Caco-2 (cell line): ENCODE measurements at regions not wholly inside any gene's neighbourhood (a gene's known extent, or its start where the extent isn't known, plus 50 kb on each side); places are given as distances from the start of the nearest gene placed in this dataset.

Experiments
- BruUV-seq: library from RNA; stranded (reverse); fragments of 400-500 nt; replicated peaks from 2 replicates; lab custom pipeline; 2021; lab: Mats Ljungman, UMichigan
- CTCF ChIA-PET: fragments of 300-600 bp; sonication (Branson Sonifier 250); formaldehyde crosslinking; loops from one replicate; lab custom pipeline; 2022; ENCODE audit warnings: antibody characterized with exemption; lab: Charles Lee
- POLR2A ChIA-PET: fragments of 300-600 bp; sonication (Branson Sonifier 250); formaldehyde crosslinking; loops from one replicate; lab custom pipeline; 2022; ENCODE audit warnings: antibody characterized with exemption; lab: Charles Lee
- DNase-seq, 2 experiments: peaks; one replicate each; pipeline versions ENCODE4 v3.0.0 to v3.0.0-alpha.2; 2020 to 2022
- H3K27me3 ChIP-seq: replicated peaks from 2 replicates; pipeline ENCODE4 v1.6.0; 2011; ENCODE audit warnings: low read length; ENCODE audit not compliant: control insufficient read depth, insufficient read depth
- H3K36me3 ChIP-seq: 2 replicates; pipeline ENCODE4 v1.5.1; 2011; ENCODE audit warnings: low read length; ENCODE audit not compliant: control insufficient read depth, insufficient read depth
- H3K4me1 ChIP-seq: fragments of 250-450 bp; sonication (Bioruptor Pico); 2 replicates; pipeline ENCODE4 v1.5.1; 2020; ENCODE audit warnings: mild to moderate bottlenecking
- H3K4me3 ChIP-seq: 2 replicates; pipeline ENCODE4 v1.5.1; 2011; ENCODE audit warnings: low read depth, mild to moderate bottlenecking, control low read depth, low read length
- H3K9me3 ChIP-seq: fragments of 250-450 bp; sonication (Bioruptor Pico); 2 replicates; pipeline ENCODE4 v1.5.1; 2020; ENCODE audit warnings: mild to moderate bottlenecking, moderate library complexity
- H3K27ac Mint-ChIP-seq: one replicate; pipeline ENCODE4 v1.8.0; 2022; ENCODE audit warnings: mixed read lengths; ENCODE audit not compliant: unreplicated experiment
- H3K27me3 Mint-ChIP-seq: one replicate; pipeline ENCODE4 v1.8.0; 2022; ENCODE audit warnings: mixed read lengths; ENCODE audit not compliant: insufficient read depth, unreplicated experiment
- H3K36me3 Mint-ChIP-seq: one replicate; pipeline ENCODE4 v1.8.0; 2022; ENCODE audit warnings: mild to moderate bottlenecking, mixed read lengths; ENCODE audit not compliant: insufficient read depth, unreplicated experiment
- H3K4me1 Mint-ChIP-seq: one replicate; pipeline ENCODE4 v1.8.0; 2022; ENCODE audit warnings: low read depth, mixed read lengths; ENCODE audit not compliant: unreplicated experiment
- H3K4me3 Mint-ChIP-seq: one replicate; pipeline ENCODE4 v1.8.0; 2022; ENCODE audit warnings: mild to moderate bottlenecking, moderate library complexity, mixed read lengths; ENCODE audit not compliant: unreplicated experiment
- H3K9me3 Mint-ChIP-seq: one replicate; pipeline ENCODE4 v1.8.0; 2022; ENCODE audit warnings: mixed read lengths; ENCODE audit not compliant: unreplicated experiment
- CTCF ChIP-seq, 2 experiments: fragments of 200-600 bp in 1 of 2; IDR thresholded peaks; 1 replicate in 1 of 2; 2 replicates in 1 of 2; pipeline versions ENCODE4 v1.5.1 to v1.8.0; 2011 to 2022; ENCODE audit warnings: antibody characterized with exemption in 1 of 2, control low read depth in 1 of 2, inconsistent platforms in 1 of 2, low read depth in 1 of 2, low read length in 1 of 2, mild to moderate bottlenecking in 1 of 2, moderate library complexity in 1 of 2; ENCODE audit not compliant: insufficient read depth in 1 of 2, severe bottlenecking in 1 of 2, unreplicated experiment in 1 of 2
- intact Hi-C: fragments of 100-400 bp; cut with micrococcal nuclease; formaldehyde crosslinking; loops from one replicate; pipeline ENCODE4 v1.10.0; 2022; ENCODE audit not compliant: unreplicated experiment

GRCh38 chr2:42965910-42966309 is 173.5 kb upstream of the HAAO start:
- TF ChIP-seq CTCF (IDR thresholded peaks at IDR 0.05; ENCODE audit: insufficient read depth in 1 of 2, low read depth in 1 of 2, low read length in 1 of 2, severe bottlenecking in 1 of 2, unreplicated experiment in 1 of 2), result no peak
- Histone ChIP-seq H3K4me3 (no peak overlapping the region), H3K36me3 (no peaks in the 10 kb centered on the region), H3K4me1 (no peaks in the 10 kb centered on the region), H3K9me3 (no peaks in the 10 kb centered on the region), H3K27me3 (no peaks in the 10 kb centered on the region)
- POLR2A ChIA-PET, result no interaction called here
- peaks cover 8% of the 10 kb centered on the region for H3K4me1 Mint-ChIP-seq
- H3K36me3 Mint-ChIP-seq, result no peaks in the 10 kb centered on the region
- no peak overlapping the region for H3K4me3 Mint-ChIP-seq
- BruUV-seq, result no TSS peak
- H3K27me3 Mint-ChIP-seq, result no peaks in the 10 kb centered on the region
- CTCF ChIA-PET, result interaction anchor here (0.5 to 0.6 kb wide), 2 partner anchors 84 to 135 kb away, joined by 3 read pairs; no protein-coding TSS in a partner anchor
- intact Hi-C loops, result no loop called here
- H3K27ac Mint-ChIP-seq, result no peak overlapping the region
- no peak for DNase-seq
- H3K9me3 Mint-ChIP-seq, result no peaks in the 10 kb centered on the region

- ChIA-PET CTCF (interaction anchor here (0.5 to 1.5 kb wide), 2 partner anchors 10 to 135 kb away, joined by 3 to 6 read pairs; no protein-coding TSS in a partner anchor), POLR2A (interaction anchor here (0.6 kb wide), 1 partner anchor 183 kb away, joined by 4 read pairs; no protein-coding TSS in a partner anchor)
- peaks cover 5% of the 10 kb centered on the region for H3K4me1 Mint-ChIP-seq
- DNase-seq, result no peak
- H3K9me3 Mint-ChIP-seq, result no peaks in the 10 kb centered on the region
- no peak overlapping the region for H3K27ac Mint-ChIP-seq
- H3K4me3 ChIP-seq, result no peak overlapping the region
- no peaks in the 10 kb centered on the region for H3K36me3 Mint-ChIP-seq
- BruUV-seq, result no TSS peak
- no peaks in the 10 kb centered on the region for H3K36me3 ChIP-seq
- no peaks in the 10 kb centered on the region for H3K27me3 Mint-ChIP-seq
- no peaks in the 10 kb centered on the region for H3K9me3 ChIP-seq
- no peaks in the 10 kb centered on the region for H3K4me1 ChIP-seq
- H3K4me3 Mint-ChIP-seq, result no peak overlapping the region
- H3K27me3 ChIP-seq, result no peaks in the 10 kb centered on the region
- intact Hi-C loops, result no loop called here
- no peak for TF ChIP-seq CTCF (IDR thresholded peaks at IDR 0.05; ENCODE audit: insufficient read depth in 1 of 2, low read depth in 1 of 2, low read length in 1 of 2, severe bottlenecking in 1 of 2, unreplicated experiment in 1 of 2)
Measured at GRCh38 chr2:42965196-42965595, 172.8 kb upstream of the HAAO start.

GRCh38 chr2:42964439-42965083 is 172.2 kb upstream of the HAAO start:
- H3K27me3 Mint-ChIP-seq, result no peaks in the 10 kb centered on the region
- Histone ChIP-seq H3K4me1 (no peaks in the 10 kb centered on the region), H3K36me3 (no peaks in the 10 kb centered on the region), H3K9me3 (no peaks in the 10 kb centered on the region), H3K4me3 (no peak overlapping the region), H3K27me3 (no peaks in the 10 kb centered on the region)
- no peak overlapping the region for H3K27ac Mint-ChIP-seq
- H3K4me1 Mint-ChIP-seq, result no peaks in the 10 kb centered on the region
- POLR2A ChIA-PET, result interaction anchor here (0.6 kb wide), 1 partner anchor 183 kb away, joined by 4 read pairs; no protein-coding TSS in a partner anchor
- TF ChIP-seq CTCF (IDR thresholded peaks at IDR 0.05; ENCODE audit: insufficient read depth in 1 of 2, low read depth in 1 of 2, low read length in 1 of 2, severe bottlenecking in 1 of 2, unreplicated experiment in 1 of 2), result no peak
- no TSS peak for BruUV-seq
- intact Hi-C loops, result no loop called here
- H3K9me3 Mint-ChIP-seq, result no peaks in the 10 kb centered on the region
- DNase-seq, result no peak
- no peak overlapping the region for H3K4me3 Mint-ChIP-seq
- H3K36me3 Mint-ChIP-seq, result no peaks in the 10 kb centered on the region
- CTCF ChIA-PET, result interaction anchor here (1.5 kb wide), 1 partner anchor 10 kb away, joined by 6 read pairs; no protein-coding TSS in a partner anchor
